Inferior parietal cortex (tissue), 1 donor: ENCODE measurements at regions not wholly inside any gene's neighbourhood (a gene's known extent, or its start where the extent isn't known, plus 50 kb on each side); places are given as distances from the start of the nearest gene placed in this dataset.

ENCODE experiments used
- DNase-seq: peaks from one replicate; pipeline ENCODE4 v3.0.0-alpha.2; 2016; ENCODE audit errors: extremely low spot score

GRCh38 chr13:26155568-26155967, 66.5 kb downstream of the RNF6 start:
- DNase-seq, result no peak

GRCh38 chr13:26133851-26134250, 82.0 kb upstream of the SHISA2 start:
- DNase-seq, result no peak

DNA sequence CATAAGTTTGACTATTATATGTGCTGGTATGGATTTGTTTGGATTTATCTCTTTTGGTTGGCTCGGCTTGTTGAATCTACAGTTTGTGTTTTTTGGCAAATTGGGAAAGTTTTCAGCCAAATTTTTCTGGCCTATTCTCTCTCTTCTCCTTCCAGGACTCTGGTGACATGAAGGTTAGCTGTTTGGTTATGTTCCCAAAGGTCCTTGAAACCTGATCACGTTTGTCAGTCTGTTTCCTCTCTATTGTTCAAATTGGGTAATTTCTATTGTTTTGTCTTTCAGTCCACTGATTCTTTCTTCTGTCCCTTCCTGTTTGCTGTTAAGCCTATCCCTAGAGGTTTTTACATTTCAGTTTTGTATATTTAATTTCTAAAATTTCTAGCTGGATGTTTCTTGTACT, 81.5 kb upstream of the SHISA2 start:
- DNase-seq, result no peak

DNA sequence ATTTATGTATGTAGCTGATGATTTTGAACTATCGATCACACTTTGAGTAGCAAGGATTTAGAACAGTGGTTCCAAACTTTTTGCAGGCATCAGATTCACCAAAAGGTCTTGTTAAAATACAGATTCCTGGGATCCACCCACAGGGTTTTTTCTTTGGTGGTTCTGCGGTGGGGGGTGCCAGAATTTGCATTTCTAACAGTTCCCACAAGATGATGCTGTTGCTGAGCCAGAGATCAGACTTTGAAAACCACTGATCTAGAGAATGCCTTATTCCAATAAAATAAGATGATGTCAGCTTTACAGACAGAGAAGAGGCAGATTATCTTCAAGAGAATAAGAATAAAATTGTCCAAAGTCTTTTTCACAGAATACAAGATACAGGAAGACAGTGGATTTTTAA, 80.9 kb upstream of the SHISA2 start:
- DNase-seq, result peak; percentile 2

DNA sequence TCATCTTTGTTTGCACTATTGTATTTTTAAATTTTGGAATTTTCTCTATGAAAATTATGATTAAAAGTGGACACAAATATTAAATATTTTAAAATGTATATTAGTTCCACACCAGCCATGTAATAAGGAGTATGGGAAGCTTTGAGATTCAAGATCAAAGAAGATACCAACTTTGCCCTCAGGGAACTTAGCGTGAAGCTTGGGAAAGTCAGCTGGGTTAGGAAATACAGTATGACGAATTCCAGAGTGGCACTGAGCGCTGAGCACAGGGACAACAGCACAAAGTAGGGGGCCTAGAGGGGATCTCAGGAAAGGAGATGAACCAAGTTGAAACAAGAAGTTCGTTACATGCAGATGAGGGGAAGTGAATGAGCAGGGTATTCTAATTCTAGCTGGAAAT, 76.9 kb upstream of the SHISA2 start:
- no peak for DNase-seq

GRCh38 chr13:26117620-26118019, 65.8 kb upstream of the SHISA2 start:
- no peak for DNase-seq

GRCh38 chr13:26112843-26113242, 61.0 kb upstream of the SHISA2 start:
- no peak for DNase-seq

DNA sequence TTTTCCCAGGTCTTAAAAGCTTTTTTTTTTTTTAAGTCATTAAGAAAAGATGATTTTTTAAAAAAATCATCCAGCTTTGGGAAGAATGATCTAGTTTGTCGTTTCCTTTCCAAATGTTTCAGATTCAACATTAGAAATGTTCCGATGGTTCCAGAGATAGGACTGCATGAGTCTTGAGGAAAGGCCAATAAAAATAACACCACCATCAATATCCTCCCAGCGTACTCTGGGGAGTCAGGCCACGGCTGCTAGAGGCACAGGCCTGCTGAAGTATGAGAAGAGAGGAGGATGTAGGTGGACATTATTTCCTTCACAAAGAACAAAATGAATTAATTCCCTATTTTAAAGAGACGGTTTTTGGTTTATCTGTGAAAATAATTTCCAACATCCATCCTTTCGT, 60.0 kb upstream of the SHISA2 start:
- DNase-seq, result no peak
